DOHH2 (cell line): ENCODE measurements at regions not wholly inside any gene's neighbourhood (a gene's known extent, or its start where the extent isn't known, plus 50 kb on each side); places are given as distances from the start of the nearest gene placed in this dataset.

Source experiments
- H3F3A ChIP-seq: fragments of 200-600 bp; sonication (generic), shearing (Covaris generic); 2 replicates; pipeline ENCODE4 v1.6.0; 2016; ENCODE audit warnings: antibody characterized with exemption, mild to moderate bottlenecking; ENCODE audit not compliant: control insufficient read depth, insufficient read depth
- H3K27ac ChIP-seq: fragments of 200-600 bp; sonication (generic); 2 replicates; pipeline ENCODE4 v1.5.1; 2014; ENCODE audit warnings: low read depth, mild to moderate bottlenecking, low read length, moderate library complexity
- H3K27me3 ChIP-seq: fragments of 200-600 bp; sonication (generic); 2 replicates; pipeline ENCODE4 v1.6.1; 2014; ENCODE audit warnings: mild to moderate bottlenecking, low read length, mixed read lengths; ENCODE audit not compliant: control insufficient read depth
- H3K36me3 ChIP-seq: fragments of 200-600 bp; sonication (generic); 2 replicates; pipeline ENCODE4 v1.6.1; 2014; ENCODE audit warnings: mild to moderate bottlenecking, low read length, moderate library complexity, mixed read lengths; ENCODE audit not compliant: control insufficient read depth
- H3K4me1 ChIP-seq: fragments of 200-600 bp; sonication (generic); 2 replicates; pipeline ENCODE4 v1.6.1; 2014; ENCODE audit warnings: mild to moderate bottlenecking, low read length, mixed read lengths; ENCODE audit not compliant: control insufficient read depth
- H3K4me2 ChIP-seq: fragments of 200-600 bp; sonication (generic); 2 replicates; pipeline ENCODE4 v1.6.0; 2014; ENCODE audit warnings: mild to moderate bottlenecking, low read length, moderate library complexity
- H3K4me3 ChIP-seq: fragments of 200-600 bp; sonication (generic); 2 replicates; pipeline ENCODE4 v1.5.1; 2014; ENCODE audit warnings: mild to moderate bottlenecking, low read length, mixed read lengths
- H3K79me2 ChIP-seq: fragments of 200-600 bp; sonication (generic); 2 replicates; pipeline ENCODE4 v1.6.1; 2014; ENCODE audit warnings: mild to moderate bottlenecking, low read length, mixed read lengths; ENCODE audit not compliant: control insufficient read depth
- H3K9me2 ChIP-seq: fragments of 200-600 bp; sonication (generic); replicated peaks from 2 replicates; pipeline ENCODE4 v1.6.1; 2014; ENCODE audit warnings: mild to moderate bottlenecking, low read length, mixed read lengths; ENCODE audit not compliant: control insufficient read depth
- H3K9me3 ChIP-seq: fragments of 200-600 bp; sonication (generic); 2 replicates; pipeline ENCODE4 v1.6.1; 2014; ENCODE audit warnings: antibody characterized with exemption, low read length, mixed read lengths; ENCODE audit not compliant: control insufficient read depth, insufficient read depth
- H4K20me1 ChIP-seq: fragments of 200-600 bp; sonication (generic); 2 replicates; pipeline ENCODE4 v1.6.0; 2014; ENCODE audit warnings: low read depth, mild to moderate bottlenecking, antibody characterized with exemption, low read length, moderate library complexity; ENCODE audit not compliant: control insufficient read depth, insufficient read depth
- CTCF ChIP-seq: fragments of 200-600 bp; sonication (generic); IDR thresholded peaks from one replicate; pipeline ENCODE4 v1.5.1; 2014; ENCODE audit warnings: antibody characterized with exemption, mild to moderate bottlenecking, low read depth, low read length; ENCODE audit not compliant: poor library complexity, severe bottlenecking
- EZH2phosphoT487 ChIP-seq: fragments of 200-600 bp; sonication (generic); IDR thresholded peaks from 2 replicates; pipeline ENCODE4 v1.6.1; 2017; ENCODE audit warnings: borderline replicate concordance, mild to moderate bottlenecking, antibody characterized with exemption, low read length, moderate library complexity, mixed read lengths

- Histone ChIP-seq H3F3A (no peaks in the 10 kb centered on the region), H3K79me2 (no peaks in the 10 kb centered on the region), H3K27ac (no peak overlapping the region), H3K27me3 (peaks cover 3% of the 10 kb centered on the region; the same call in 1 of the 2 replicates), H3K4me1 (no peaks in the 10 kb centered on the region), H3K36me3 (no peaks in the 10 kb centered on the region), H3K4me3 (no peak overlapping the region), H4K20me1 (no peaks in the 10 kb centered on the region), H3K9me3 (no peaks in the 10 kb centered on the region), H3K4me2 (no peak overlapping the region), H3K9me2 (no peaks in the 10 kb centered on the region)
- TF ChIP-seq EZH2phosphoT487 (no peak), CTCF (no peak)
Observed at GRCh38 chr11:45475173-45475572, 189.0 kb upstream of the SYT13 start.

- Histone ChIP-seq H3K79me2 (no peaks in the 10 kb centered on the region), H3K4me2 (no peak overlapping the region), H3K27ac (no peak overlapping the region), H3K27me3 (no peaks in the 10 kb centered on the region), H3K4me1 (no peaks in the 10 kb centered on the region), H3K9me2 (no peaks in the 10 kb centered on the region), H3K36me3 (no peaks in the 10 kb centered on the region), H4K20me1 (no peaks in the 10 kb centered on the region), H3K4me3 (no peak overlapping the region), H3K9me3 (no peaks in the 10 kb centered on the region), H3F3A (no peaks in the 10 kb centered on the region)
- TF ChIP-seq EZH2phosphoT487 (no peak), CTCF (no peak)
Observed at GRCh38 chr11:45473341-45473895, 187.3 kb upstream of the SYT13 start.

- Histone ChIP-seq H3K36me3 (no peaks in the 10 kb centered on the region), H3K27me3 (no peaks in the 10 kb centered on the region), H3K27ac (no peak overlapping the region), H3K4me3 (no peak overlapping the region), H3F3A (no peaks in the 10 kb centered on the region), H3K4me2 (no peak overlapping the region), H3K9me3 (no peaks in the 10 kb centered on the region), H3K79me2 (no peaks in the 10 kb centered on the region), H3K9me2 (no peaks in the 10 kb centered on the region), H4K20me1 (no peaks in the 10 kb centered on the region), H3K4me1 (no peaks in the 10 kb centered on the region)
- TF ChIP-seq CTCF = no peak
- TF ChIP-seq EZH2phosphoT487 = no peak
Observed at GRCh38 chr11:45472716-45473317, 186.7 kb upstream of the SYT13 start.
